SK-N-SH treated with all-trans-retinoic acid at 6 μM for 48 hours (cell line): ENCODE measurements at regions not wholly inside any gene's neighbourhood (a gene's known extent, or its start where the extent isn't known, plus 50 kb on each side); places are given as distances from the start of the nearest gene placed in this dataset.

Experiments
- CSDC2 ChIP-seq: fragments of 250-450 bp; sonication (Bioruptor Pico); IDR thresholded peaks from 2 replicates; pipeline ENCODE4 v1.5.0; 2020; ENCODE audit warnings: mild to moderate bottlenecking, moderate library complexity
- PPARA ChIP-seq: fragments of 250-450 bp; sonication (Bioruptor Pico); IDR thresholded peaks from 2 replicates; pipeline ENCODE4 v1.5.0; 2020; ENCODE audit warnings: mild to moderate bottlenecking, borderline replicate concordance
- RARB ChIP-seq: fragments of 250-450 bp; sonication (Bioruptor Pico); IDR thresholded peaks from 2 replicates; pipeline ENCODE4 v1.8.0; 2021; ENCODE audit warnings: mild to moderate bottlenecking, moderate library complexity
- TCF4 ChIP-seq: fragments of 250-450 bp; sonication (Bioruptor Pico); IDR thresholded peaks from 2 replicates; pipeline ENCODE4 v1.8.0; 2021; ENCODE audit warnings: mild to moderate bottlenecking, moderate library complexity, borderline replicate concordance
- ZC3H10 ChIP-seq: fragments of 250-450 bp; sonication (Bioruptor Pico); IDR thresholded peaks from 2 replicates; pipeline ENCODE4 v1.5.1; 2021; ENCODE audit warnings: mild to moderate bottlenecking, moderate library complexity
- ZFP3 ChIP-seq: fragments of 250-450 bp; sonication (Bioruptor Pico); IDR thresholded peaks from 2 replicates; pipeline ENCODE4 v1.5.0; 2020; ENCODE audit warnings: mild to moderate bottlenecking, moderate library complexity
- ZNF565 ChIP-seq: fragments of 450-650 bp; formaldehyde crosslinking; conservative IDR thresholded peaks from 2 replicates; pipeline ENCODE4 v1.5.0; 2020; ENCODE audit warnings: low read depth, mild to moderate bottlenecking, moderate library complexity
- ZNF70 ChIP-seq: fragments of 450-650 bp; formaldehyde crosslinking; IDR thresholded peaks from 2 replicates; pipeline ENCODE4 v1.5.0; 2020; ENCODE audit warnings: mild to moderate bottlenecking, moderate library complexity

GRCh38 chr11:15901790-15902189 lies 454.6 kb downstream of the SOX6 start:
- TF ChIP-seq ZNF70 (CRISPR knock-in tag) (no peak), ZC3H10 (CRISPR knock-in tag) (no peak), ZNF565 (CRISPR knock-in tag) (no peak), CSDC2 (CRISPR knock-in tag) (no peak), TCF4 (CRISPR knock-in tag) (no peak), RARB (CRISPR knock-in tag) (no peak), PPARA (no peak), ZFP3 (CRISPR knock-in tag) (no peak)
